SK-N-SH (cell line): ENCODE measurements at regions not wholly inside any gene's neighbourhood (a gene's known extent, or its start where the extent isn't known, plus 50 kb on each side); places are given as distances from the start of the nearest gene placed in this dataset.

Source experiments
- CTCF ChIP-seq: fragments of 200-600 bp; sonication (generic); IDR thresholded peaks from 2 replicates; pipeline ENCODE4 v1.6.1; 2017; ENCODE audit warnings: antibody characterized with exemption, mild to moderate bottlenecking, moderate library complexity
- EP300 ChIP-seq, 2 experiments: IDR thresholded peaks; 2 replicates each; pipeline versions ENCODE4 v1.4.0 to v1.6.1; 2012; ENCODE audit warnings: borderline replicate concordance in 1 of 2, low read depth in 1 of 2, low read length in 1 of 2
- EZH2phosphoT487 ChIP-seq: fragments of 200-600 bp; sonication (generic); IDR thresholded peaks from 2 replicates; pipeline ENCODE4 v1.6.1; 2017; ENCODE audit warnings: low read depth, mixed run types, mild to moderate bottlenecking, antibody characterized with exemption, moderate library complexity, borderline replicate concordance
- POLR2AphosphoS5 ChIP-seq: IDR thresholded peaks from 2 replicates; pipeline ENCODE4 v1.6.1; 2012; ENCODE audit warnings: low read depth, low read length
- RCOR1 ChIP-seq: fragments of 150-350 bp; IDR thresholded peaks from 2 replicates; pipeline ENCODE4 v1.6.1; 2017; ENCODE audit warnings: antibody characterized with exemption, low read length
- RXRA ChIP-seq: IDR thresholded peaks from 2 replicates; pipeline ENCODE4 v1.4.0; 2012; ENCODE audit warnings: low read depth, mild to moderate bottlenecking, borderline replicate concordance
- TF ChIP-seq, protein P1 (sequence below): IDR thresholded peaks from 2 replicates; pipeline ENCODE4 v1.6.1; 2012; ENCODE audit warnings: mild to moderate bottlenecking, low read depth, low read length, moderate library complexity
- TF ChIP-seq, protein P2 (sequence below): IDR thresholded peaks from 2 replicates; pipeline ENCODE4 v1.4.0; 2012; ENCODE audit warnings: low read depth

DNA sequence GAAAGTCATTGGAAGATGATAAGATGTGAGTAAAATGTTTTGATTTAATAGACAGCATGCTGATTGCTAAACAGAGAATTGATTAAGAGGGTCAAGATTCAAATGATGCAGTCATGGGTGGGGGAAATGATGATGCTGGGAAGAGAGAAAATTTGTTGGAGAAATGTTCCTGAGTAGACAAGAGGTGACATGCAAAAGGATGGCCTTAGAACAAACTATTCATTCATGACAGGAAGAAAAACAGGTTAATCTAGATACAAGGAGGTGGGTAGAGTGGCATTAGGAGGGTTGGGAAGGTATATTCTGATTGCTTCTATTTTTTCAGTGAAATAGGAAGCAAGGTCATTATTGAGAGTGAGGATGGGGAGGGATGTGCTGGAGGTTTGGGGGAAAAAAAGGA is 146.7 kb downstream of the SEM1 start:
- TF ChIP-seq POLR2AphosphoS5, result no peak
- TF ChIP-seq, protein P1, sequence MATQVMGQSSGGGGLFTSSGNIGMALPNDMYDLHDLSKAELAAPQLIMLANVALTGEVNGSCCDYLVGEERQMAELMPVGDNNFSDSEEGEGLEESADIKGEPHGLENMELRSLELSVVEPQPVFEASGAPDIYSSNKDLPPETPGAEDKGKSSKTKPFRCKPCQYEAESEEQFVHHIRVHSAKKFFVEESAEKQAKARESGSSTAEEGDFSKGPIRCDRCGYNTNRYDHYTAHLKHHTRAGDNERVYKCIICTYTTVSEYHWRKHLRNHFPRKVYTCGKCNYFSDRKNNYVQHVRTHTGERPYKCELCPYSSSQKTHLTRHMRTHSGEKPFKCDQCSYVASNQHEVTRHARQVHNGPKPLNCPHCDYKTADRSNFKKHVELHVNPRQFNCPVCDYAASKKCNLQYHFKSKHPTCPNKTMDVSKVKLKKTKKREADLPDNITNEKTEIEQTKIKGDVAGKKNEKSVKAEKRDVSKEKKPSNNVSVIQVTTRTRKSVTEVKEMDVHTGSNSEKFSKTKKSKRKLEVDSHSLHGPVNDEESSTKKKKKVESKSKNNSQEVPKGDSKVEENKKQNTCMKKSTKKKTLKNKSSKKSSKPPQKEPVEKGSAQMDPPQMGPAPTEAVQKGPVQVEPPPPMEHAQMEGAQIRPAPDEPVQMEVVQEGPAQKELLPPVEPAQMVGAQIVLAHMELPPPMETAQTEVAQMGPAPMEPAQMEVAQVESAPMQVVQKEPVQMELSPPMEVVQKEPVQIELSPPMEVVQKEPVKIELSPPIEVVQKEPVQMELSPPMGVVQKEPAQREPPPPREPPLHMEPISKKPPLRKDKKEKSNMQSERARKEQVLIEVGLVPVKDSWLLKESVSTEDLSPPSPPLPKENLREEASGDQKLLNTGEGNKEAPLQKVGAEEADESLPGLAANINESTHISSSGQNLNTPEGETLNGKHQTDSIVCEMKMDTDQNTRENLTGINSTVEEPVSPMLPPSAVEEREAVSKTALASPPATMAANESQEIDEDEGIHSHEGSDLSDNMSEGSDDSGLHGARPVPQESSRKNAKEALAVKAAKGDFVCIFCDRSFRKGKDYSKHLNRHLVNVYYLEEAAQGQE, result no peak
- no peak for TF ChIP-seq RXRA
- TF ChIP-seq EZH2phosphoT487, result no peak
- no peak for TF ChIP-seq CTCF
- TF ChIP-seq RCOR1, result no peak
- no peak for TF ChIP-seq EP300 (IDR thresholded peaks at IDR 0.05; ENCODE audit: borderline replicate concordance in 1 of 2, low read depth in 1 of 2, low read length in 1 of 2)
- TF ChIP-seq, protein P2, sequence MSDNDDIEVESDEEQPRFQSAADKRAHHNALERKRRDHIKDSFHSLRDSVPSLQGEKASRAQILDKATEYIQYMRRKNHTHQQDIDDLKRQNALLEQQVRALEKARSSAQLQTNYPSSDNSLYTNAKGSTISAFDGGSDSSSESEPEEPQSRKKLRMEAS, result no peak
